ENCODE measurements at regions not wholly inside any gene's neighbourhood (a gene's known extent, or its start where the extent isn't known, plus 50 kb on each side); places are given as distances from the start of the nearest gene placed in this dataset.

DNA sequence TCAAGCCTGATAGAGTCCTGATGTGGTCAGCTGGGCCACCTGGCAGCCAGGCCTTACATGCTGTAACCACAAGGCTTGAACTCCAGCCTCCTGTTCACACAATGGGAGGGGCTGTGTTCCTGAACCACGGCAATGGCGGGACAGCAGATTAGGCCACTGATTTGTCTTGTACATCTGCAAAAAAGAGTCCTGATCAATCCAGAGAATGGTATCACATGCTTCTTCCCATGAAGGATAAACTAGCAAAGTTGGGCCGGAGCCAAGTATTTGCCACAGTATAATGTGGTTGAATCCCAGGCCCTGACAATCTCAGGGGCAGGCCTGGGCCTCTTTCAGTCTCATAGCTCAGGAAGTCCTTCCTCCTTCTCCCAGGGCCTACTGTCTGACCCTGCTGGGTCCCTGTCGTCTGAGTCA, 2182.5 kb upstream of the AGA start:
- TF ChIP-seq, protein P1, sequence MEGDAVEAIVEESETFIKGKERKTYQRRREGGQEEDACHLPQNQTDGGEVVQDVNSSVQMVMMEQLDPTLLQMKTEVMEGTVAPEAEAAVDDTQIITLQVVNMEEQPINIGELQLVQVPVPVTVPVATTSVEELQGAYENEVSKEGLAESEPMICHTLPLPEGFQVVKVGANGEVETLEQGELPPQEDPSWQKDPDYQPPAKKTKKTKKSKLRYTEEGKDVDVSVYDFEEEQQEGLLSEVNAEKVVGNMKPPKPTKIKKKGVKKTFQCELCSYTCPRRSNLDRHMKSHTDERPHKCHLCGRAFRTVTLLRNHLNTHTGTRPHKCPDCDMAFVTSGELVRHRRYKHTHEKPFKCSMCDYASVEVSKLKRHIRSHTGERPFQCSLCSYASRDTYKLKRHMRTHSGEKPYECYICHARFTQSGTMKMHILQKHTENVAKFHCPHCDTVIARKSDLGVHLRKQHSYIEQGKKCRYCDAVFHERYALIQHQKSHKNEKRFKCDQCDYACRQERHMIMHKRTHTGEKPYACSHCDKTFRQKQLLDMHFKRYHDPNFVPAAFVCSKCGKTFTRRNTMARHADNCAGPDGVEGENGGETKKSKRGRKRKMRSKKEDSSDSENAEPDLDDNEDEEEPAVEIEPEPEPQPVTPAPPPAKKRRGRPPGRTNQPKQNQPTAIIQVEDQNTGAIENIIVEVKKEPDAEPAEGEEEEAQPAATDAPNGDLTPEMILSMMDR (IDR thresholded peaks at IDR 0.05) = no peak
- TF ChIP-seq POLR2A (IDR thresholded peaks at IDR 0.05) = no peak

Measured in heart left ventricle (tissue), 13 donors.